ENCODE measurements at regions not wholly inside any gene's neighbourhood (a gene's known extent, or its start where the extent isn't known, plus 50 kb on each side); places are given as distances from the start of the nearest gene placed in this dataset.

GRCh38 chr2:209095432-209095831 is 328.4 kb upstream of the MAP2 start:
- TF ChIP-seq CTCF (conservative IDR thresholded peaks at IDR 0.05) = no peak
- Mint-ChIP-seq H3K4me3 (no peak overlapping the region), H3K4me1 (ENCODE audit: unreplicated experiment) (no peaks in the 10 kb centered on the region), H3K9me3 (peaks cover 5% of the 10 kb centered on the region), H3K27me3 (no peaks in the 10 kb centered on the region), H3K36me3 (no peaks in the 10 kb centered on the region), H3K27ac (no peak overlapping the region)
- no peak for DNase-seq (ENCODE audit: extremely low spot score, unreplicated experiment)

GRCh38 chr2:209097168-209097567 is 326.7 kb upstream of the MAP2 start:
- no peak overlapping the region for H3K27ac Mint-ChIP-seq
- H3K9me3 Mint-ChIP-seq = peaks cover 5% of the 10 kb centered on the region
- no peak overlapping the region for H3K4me3 Mint-ChIP-seq
- no peak for DNase-seq (ENCODE audit: extremely low spot score, unreplicated experiment)
- TF ChIP-seq CTCF (conservative IDR thresholded peaks at IDR 0.05) = no peak
- H3K4me1 Mint-ChIP-seq (ENCODE audit: unreplicated experiment) = no peaks in the 10 kb centered on the region
- H3K36me3 Mint-ChIP-seq = no peaks in the 10 kb centered on the region
- no peaks in the 10 kb centered on the region for H3K27me3 Mint-ChIP-seq

GRCh38 chr2:209102319-209102718 is 321.5 kb upstream of the MAP2 start:
- Mint-ChIP-seq H3K4me3 (no peak overlapping the region), H3K36me3 (no peaks in the 10 kb centered on the region), H3K27me3 (no peaks in the 10 kb centered on the region), H3K9me3 (peaks cover 5% of the 10 kb centered on the region), H3K27ac (no peak overlapping the region), H3K4me1 (ENCODE audit: unreplicated experiment) (no peaks in the 10 kb centered on the region)
- no peak for DNase-seq (ENCODE audit: extremely low spot score, unreplicated experiment)
- no peak for TF ChIP-seq CTCF (conservative IDR thresholded peaks at IDR 0.05)

- Mint-ChIP-seq H3K27me3 (no peaks in the 10 kb centered on the region), H3K9me3 (no peaks in the 10 kb centered on the region), H3K36me3 (no peaks in the 10 kb centered on the region), H3K27ac (no peak overlapping the region), H3K4me1 (ENCODE audit: unreplicated experiment) (peaks cover 5% of the 10 kb centered on the region), H3K4me3 (no peak overlapping the region)
- DNase-seq (ENCODE audit: extremely low spot score, unreplicated experiment) = no peak
- no peak for TF ChIP-seq CTCF (conservative IDR thresholded peaks at IDR 0.05)
Observed at GRCh38 chr2:209113026-209113425, 310.8 kb upstream of the MAP2 start.

- H3K4me1 Mint-ChIP-seq (ENCODE audit: unreplicated experiment) = peaks cover 5% of the 10 kb centered on the region
Observed at GRCh38 chr2:209114588-209115240, 309.1 kb upstream of the MAP2 start.

More at GRCh38 chr2:209114588-209115240, 309.1 kb upstream of the MAP2 start:
- TF ChIP-seq CTCF (conservative IDR thresholded peaks at IDR 0.05) = no peak
- no peak for DNase-seq (ENCODE audit: extremely low spot score, unreplicated experiment)
- no peak overlapping the region for H3K27ac Mint-ChIP-seq
- H3K27me3 Mint-ChIP-seq = no peaks in the 10 kb centered on the region
- H3K4me3 Mint-ChIP-seq = no peak overlapping the region
- H3K9me3 Mint-ChIP-seq = no peaks in the 10 kb centered on the region
- H3K36me3 Mint-ChIP-seq = no peaks in the 10 kb centered on the region
